Adrenal gland (tissue), 9 donors: ENCODE measurements at regions not wholly inside any gene's neighbourhood (a gene's known extent, or its start where the extent isn't known, plus 50 kb on each side); places are given as distances from the start of the nearest gene placed in this dataset.
A peak's percentile ranks its signal among the peaks of the same experiment; 100 is the strongest.

ENCODE experiments used
- DNase-seq, 7 donors: peaks; one replicate each; pipeline ENCODE4 v3.0.0-alpha.2; 2019 to 2020
- H3K27ac ChIP-seq, 5 donors: fragments of 200-600 bp; sonication (generic) in 4 of 5; 1 replicate in 3 of 5; 2 replicates in 2 of 5; pipeline versions ENCODE4 v1.5.1 to v1.8.0; 2016 to 2020; ENCODE audit warnings: mild to moderate bottlenecking in 1 of 5
- H3K27me3 ChIP-seq: fragments of 200-600 bp; 2 replicates; pipeline ENCODE4 v1.8.0; 2021
- H3K36me3 ChIP-seq, 2 donors: fragments of 200-600 bp; replicated peaks in 1 of 2; 1 replicate in 1 of 2; 2 replicates in 1 of 2; pipeline versions ENCODE4 v1.5.1 to v1.8.0; 2018 to 2022
- H3K4me1 ChIP-seq, 2 donors: fragments of 200-600 bp; replicated peaks in 1 of 2; 1 replicate in 1 of 2; 2 replicates in 1 of 2; pipeline versions ENCODE4 v1.5.1 to v1.8.0; 2018 to 2021
- H3K4me3 ChIP-seq, 4 donors: fragments of 200-600 bp; sonication (generic) in 3 of 4; one replicate each; pipeline ENCODE4 v1.5.1; 2016 to 2018
- H3K9me3 ChIP-seq, 3 donors: fragments of 200-600 bp; sonication (generic) in 1 of 3; replicated peaks in 1 of 3; 1 replicate in 2 of 3; 2 replicates in 1 of 3; pipeline versions ENCODE4 v1.5.1 to v1.8.0; 2016 to 2021
- CTCF ChIP-seq, 6 experiments: fragments of 450-650 bp in 4 of 6; fragments of 200-600 bp in 2 of 6; sonication (generic) in 1 of 6; IDR thresholded peaks; 1 replicate in 5 of 6; 2 replicates in 1 of 6; pipeline versions ENCODE4 v1.5.1 to v1.8.0; 2016 to 2021; ENCODE audit warnings: antibody characterized with exemption in 6 of 6, mild to moderate bottlenecking in 2 of 6, moderate library complexity in 1 of 6
- POLR2A ChIP-seq, 2 donors: fragments of 450-650 bp; IDR thresholded peaks; one replicate each; pipeline ENCODE4 v1.6.1; 2017; ENCODE audit warnings: antibody characterized with exemption in 2 of 2, mild to moderate bottlenecking in 2 of 2, moderate library complexity in 1 of 2
- WGBS, 4 donors: extraction: QIAGEN DNeasy Blood & Tissue Kit in 2 of 4; methylation state at CpG; one replicate each; pipeline versions ENCODE4 v1.1.5 to v1.1.7; 2013 to 2017; 5-methylcytosine and 5-hydroxymethylcytosine counted together
- intact Hi-C, 2 donors: fragments of 100-400 bp; cut with DNase I; formaldehyde crosslinking; loops; one replicate each; pipeline versions ENCODE4 v1.14.1 to v1.15.0; 2022 to 2023
- donor health status: healthy with polysubstance abuse.
- donor health status: Bipolar disorder and iron deficiency.
- donor health status: DM: yes; HTN: yes; CAD: no.
- donor health status: DM: no; HTN: no; CAD: no.
- donor health status: DM: no; HTN: no; CAD: no.

- no peak overlapping the region for H3K4me3 ChIP-seq
- WGBS, 4 donors = 78 to 90% (median 84%) methylated on average over 5 of the region's 5 CpGs
- no peak for TF ChIP-seq POLR2A (IDR thresholded peaks at IDR 0.05)
- TF ChIP-seq CTCF (IDR thresholded peaks at IDR 0.05) = no peak
- no peaks in the 10 kb centered on the region for H3K27me3 ChIP-seq
- intact Hi-C loops = loop anchor here in 1 of 2 donors (10.0 kb wide), 1 partner anchor 388 kb away; no protein-coding TSS in a partner anchor
- H3K36me3 ChIP-seq = no peaks in the 10 kb centered on the region
- DNase-seq = no peak
- H3K9me3 ChIP-seq = no peaks in the 10 kb centered on the region
- no peak overlapping the region for H3K27ac ChIP-seq
- peaks cover 0 to 7% of the 10 kb centered on the region in 2 donors for H3K4me1 ChIP-seq
These were observed 65.6 kb upstream of the FAM171A1 start for GRCh38 chr10:15436696-15437095.

GRCh38 chr10:15433850-15434537 lies 62.9 kb upstream of the FAM171A1 start:
- DNase-seq = peak in 4 of 7 donors; percentile 33 to 54 (median 44)
- peak overlapping the region in 1 of 4 donors; percentile 31 for H3K4me3 ChIP-seq
- H3K36me3 ChIP-seq = no peaks in the 10 kb centered on the region
- 10 to 23% (median 13%) methylated on average over 9 of the region's 9 CpGs for WGBS, 4 donors
- no peaks in the 10 kb centered on the region for H3K9me3 ChIP-seq
- no peak for TF ChIP-seq POLR2A (IDR thresholded peaks at IDR 0.05)
- peak; percentile 58 to 92 (median 80) for TF ChIP-seq CTCF (IDR thresholded peaks at IDR 0.05)
- no peaks in the 10 kb centered on the region for H3K4me1 ChIP-seq
- H3K27ac ChIP-seq = no peak overlapping the region
- no peaks in the 10 kb centered on the region for H3K27me3 ChIP-seq
- intact Hi-C loops = loop anchor here (5.0 to 10.0 kb wide), 3 partner anchors 283 to 391 kb away; partner anchors contain the start of gene ITGA8 (in 1 of the 2)

DNA sequence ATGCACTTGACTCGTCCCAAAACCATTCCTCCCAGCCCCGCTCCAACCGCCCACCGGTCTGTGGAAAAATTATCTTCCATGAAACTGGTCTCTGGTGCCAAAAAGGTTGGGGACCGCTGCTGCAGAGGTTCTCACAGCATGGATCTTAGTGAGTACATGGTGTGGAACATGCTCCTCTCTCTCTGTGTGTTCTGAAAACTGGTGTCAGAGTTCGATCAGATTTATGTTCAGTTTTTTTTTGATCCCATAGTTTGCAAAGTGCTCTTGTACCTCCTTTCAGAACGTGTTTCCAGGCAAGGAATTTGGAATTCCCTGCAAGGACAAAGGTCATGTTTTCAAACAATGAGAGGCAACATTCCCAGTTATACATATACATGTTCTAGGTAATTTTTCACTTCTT lies 61.2 kb upstream of the FAM171A1 start:
- no peak for DNase-seq
- intact Hi-C loops = loop anchor here (5.0 to 10.0 kb wide), 3 partner anchors 285 to 393 kb away; partner anchors contain the start of gene ITGA8 (in 1 of the 2)
- H3K36me3 ChIP-seq = no peaks in the 10 kb centered on the region
- no peak overlapping the region for H3K4me3 ChIP-seq
- H3K27ac ChIP-seq = no peak overlapping the region
- H3K27me3 ChIP-seq = no peaks in the 10 kb centered on the region
- H3K4me1 ChIP-seq = no peaks in the 10 kb centered on the region
- no peak for TF ChIP-seq CTCF (IDR thresholded peaks at IDR 0.05)
- 48 to 60% (median 57%) methylated on average over 7 of the region's 7 CpGs for WGBS, 4 donors
- no peaks in the 10 kb centered on the region for H3K9me3 ChIP-seq

- WGBS, 4 donors = 66 to 80% (median 73%) methylated on average over 7 of the region's 7 CpGs
- no peaks in the 10 kb centered on the region for H3K36me3 ChIP-seq
- no peaks in the 10 kb centered on the region for H3K27me3 ChIP-seq
- no peak overlapping the region for H3K27ac ChIP-seq
- H3K4me1 ChIP-seq = no peaks in the 10 kb centered on the region
- no peak for DNase-seq
- no peak for TF ChIP-seq CTCF (IDR thresholded peaks at IDR 0.05)
- TF ChIP-seq POLR2A (IDR thresholded peaks at IDR 0.05) = no peak
- intact Hi-C loops = loop anchor here (5.0 to 10.0 kb wide), 3 partner anchors 286 to 394 kb away; partner anchors contain the start of gene ITGA8 (in 1 of the 2)
- no peak overlapping the region for H3K4me3 ChIP-seq
- no peaks in the 10 kb centered on the region for H3K9me3 ChIP-seq
These were observed 60.1 kb upstream of the FAM171A1 start for GRCh38 chr10:15430969-15431771.
